Parathyroid adenoma (tissue), 2 donors: ENCODE measurements at regions not wholly inside any gene's neighbourhood (a gene's known extent, or its start where the extent isn't known, plus 50 kb on each side); places are given as distances from the start of the nearest gene placed in this dataset.

Experiments used
- H2AFZ ChIP-seq: fragments of 300-600 bp; sonication (generic); one replicate; pipeline ENCODE4 v1.7.0; 2017; ENCODE audit warnings: antibody characterized with exemption, mild to moderate bottlenecking
- H3K27ac ChIP-seq: fragments of 300-600 bp; sonication (generic); one replicate; pipeline ENCODE4 v1.7.0; 2017
- H3K27me3 ChIP-seq: fragments of 300-600 bp; sonication (generic); one replicate; pipeline ENCODE4 v1.7.0; 2017; ENCODE audit warnings: low read length; ENCODE audit not compliant: control insufficient read depth, insufficient read depth
- H3K36me3 ChIP-seq: fragments of 300-600 bp; sonication (generic); one replicate; pipeline ENCODE4 v1.7.0; 2017; ENCODE audit warnings: low read length; ENCODE audit not compliant: control insufficient read depth, insufficient read depth
- H3K4me1 ChIP-seq: fragments of 300-600 bp; sonication (generic); one replicate; pipeline ENCODE4 v1.7.0; 2017; ENCODE audit warnings: control low read depth
- H3K4me2 ChIP-seq: fragments of 300-600 bp; sonication (generic); one replicate; pipeline ENCODE4 v1.7.0; 2017; ENCODE audit warnings: low read length
- H3K4me3 ChIP-seq: fragments of 300-600 bp; sonication (generic); one replicate; pipeline ENCODE4 v1.7.0; 2017; ENCODE audit warnings: low read depth, low read length
- H3K79me2 ChIP-seq: fragments of 300-600 bp; sonication (generic); one replicate; pipeline ENCODE4 v1.7.0; 2017; ENCODE audit warnings: control low read depth
- H3K9ac ChIP-seq: fragments of 300-600 bp; sonication (generic); one replicate; pipeline ENCODE4 v1.7.0; 2017; ENCODE audit warnings: mild to moderate bottlenecking
- H3K9me3 ChIP-seq: fragments of 300-600 bp; sonication (generic); one replicate; pipeline ENCODE4 v1.7.0; 2017; ENCODE audit warnings: low read length; ENCODE audit not compliant: control insufficient read depth
- CTCF ChIP-seq: fragments of 300-600 bp; sonication (generic); IDR thresholded peaks from one replicate; pipeline ENCODE4 v1.7.0; 2017; ENCODE audit warnings: antibody characterized with exemption, mild to moderate bottlenecking
- donor health status: primary hyperparathyroidism.

- Histone ChIP-seq H2AFZ (no peak overlapping the region), H3K9ac (no peak overlapping the region), H3K79me2 (no peaks in the 10 kb centered on the region), H3K36me3 (no peaks in the 10 kb centered on the region), H3K27me3 (no peaks in the 10 kb centered on the region), H3K4me2 (no peak overlapping the region), H3K4me3 (no peak overlapping the region), H3K27ac (no peak overlapping the region), H3K9me3 (no peaks in the 10 kb centered on the region), H3K4me1 (no peaks in the 10 kb centered on the region)
- no peak for TF ChIP-seq CTCF
Observed at GRCh38 chr2:228738671-228739380, 532.3 kb downstream of the PID1 start.

DNA sequence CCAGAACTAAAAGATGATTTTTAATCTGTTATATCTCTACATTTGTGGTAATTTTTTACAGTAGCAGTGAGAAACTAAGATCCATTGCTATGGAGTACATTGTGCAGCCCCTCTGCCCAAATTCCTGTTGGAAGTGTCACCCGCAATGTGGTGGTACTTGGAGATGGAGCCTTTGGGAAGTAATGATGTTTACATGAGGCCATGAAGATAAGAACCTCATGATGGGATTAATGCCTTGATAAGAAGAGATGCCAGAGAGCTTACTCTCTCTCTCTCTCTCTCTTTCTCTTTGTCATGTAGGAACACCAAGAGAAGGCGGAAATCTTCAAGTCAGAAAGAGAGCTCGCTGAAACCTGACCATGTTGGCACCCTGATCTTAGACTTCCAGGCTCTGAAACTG is 535.4 kb downstream of the PID1 start:
- H3K9me3 ChIP-seq, result no peaks in the 10 kb centered on the region

DNA sequence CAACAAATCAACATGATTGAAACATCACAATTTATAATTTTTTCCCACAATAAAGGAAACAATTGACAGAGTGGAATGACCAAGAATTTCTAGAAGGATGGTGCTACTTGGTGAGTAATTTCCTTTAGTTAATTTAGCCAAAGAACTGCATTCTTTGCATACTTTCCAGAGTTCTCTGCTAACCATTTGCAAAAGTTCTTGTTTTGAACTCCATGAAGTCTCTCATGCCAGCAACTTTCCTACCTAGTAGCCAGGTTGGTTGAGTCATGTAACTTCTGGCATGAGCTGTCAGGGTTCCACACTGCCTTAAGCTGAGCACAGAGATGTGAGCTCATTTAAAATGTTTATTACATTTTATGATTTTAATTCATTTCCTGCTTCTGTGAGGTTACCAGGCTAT is 539.6 kb downstream of the PID1 start:
- H3K27ac ChIP-seq, result no peak overlapping the region
- H3K4me2 ChIP-seq, result no peak overlapping the region

More for the DNA sequence above, 535.4 kb downstream of the PID1 start:
- no peaks in the 10 kb centered on the region for H3K79me2 ChIP-seq
- no peak overlapping the region for H3K4me2 ChIP-seq
- no peak overlapping the region for H3K4me3 ChIP-seq
- H3K27me3 ChIP-seq, result no peaks in the 10 kb centered on the region
- H3K9ac ChIP-seq, result no peak overlapping the region
- H3K27ac ChIP-seq, result no peak overlapping the region
- H2AFZ ChIP-seq, result no peak overlapping the region
- no peaks in the 10 kb centered on the region for H3K36me3 ChIP-seq
- TF ChIP-seq CTCF, result no peak
- no peaks in the 10 kb centered on the region for H3K4me1 ChIP-seq

GRCh38 chr2:228728961-228729360 is 542.1 kb downstream of the PID1 start:
- H3K27ac ChIP-seq, result no peak overlapping the region
- TF ChIP-seq CTCF, result no peak
- H3K4me1 ChIP-seq, result no peaks in the 10 kb centered on the region
- H3K9me3 ChIP-seq, result no peaks in the 10 kb centered on the region
- no peak overlapping the region for H2AFZ ChIP-seq
- H3K79me2 ChIP-seq, result no peaks in the 10 kb centered on the region
- no peak overlapping the region for H3K4me3 ChIP-seq
- no peak overlapping the region for H3K4me2 ChIP-seq
- no peaks in the 10 kb centered on the region for H3K36me3 ChIP-seq
- H3K9ac ChIP-seq, result no peak overlapping the region
- H3K27me3 ChIP-seq, result no peaks in the 10 kb centered on the region

More for the DNA sequence above, 539.6 kb downstream of the PID1 start:
- H3K79me2 ChIP-seq, result no peaks in the 10 kb centered on the region
- no peak overlapping the region for H3K4me3 ChIP-seq
- no peak overlapping the region for H2AFZ ChIP-seq
- H3K9ac ChIP-seq, result no peak overlapping the region
- no peak for TF ChIP-seq CTCF
- no peaks in the 10 kb centered on the region for H3K36me3 ChIP-seq
- no peaks in the 10 kb centered on the region for H3K27me3 ChIP-seq
- H3K4me1 ChIP-seq, result no peaks in the 10 kb centered on the region
- H3K9me3 ChIP-seq, result no peaks in the 10 kb centered on the region

GRCh38 chr2:228725031-228725430 is 543.5 kb upstream of the SPHKAP start:
- H2AFZ ChIP-seq, result no peak overlapping the region
- TF ChIP-seq CTCF, result no peak
- no peaks in the 10 kb centered on the region for H3K4me1 ChIP-seq
- H3K36me3 ChIP-seq, result no peaks in the 10 kb centered on the region
- no peak overlapping the region for H3K27ac ChIP-seq
- no peaks in the 10 kb centered on the region for H3K9me3 ChIP-seq
- H3K4me3 ChIP-seq, result no peak overlapping the region
- no peak overlapping the region for H3K4me2 ChIP-seq
- H3K9ac ChIP-seq, result no peak overlapping the region
- H3K27me3 ChIP-seq, result no peaks in the 10 kb centered on the region
- H3K79me2 ChIP-seq, result no peaks in the 10 kb centered on the region
